Mammary epithelial cell (primary cell): ENCODE measurements at regions not wholly inside any gene's neighbourhood (a gene's known extent, or its start where the extent isn't known, plus 50 kb on each side); places are given as distances from the start of the nearest gene placed in this dataset.

ENCODE experiments used
- EZH2 ChIP-seq: IDR thresholded peaks from 2 replicates; pipeline ENCODE4 v1.6.1; 2012; ENCODE audit warnings: low read length, inconsistent platforms, borderline replicate concordance
- TF ChIP-seq, protein P1 (sequence below), 2 donors: IDR thresholded peaks in 1 of 2; conservative IDR thresholded peaks in 1 of 2; 2 replicates each; pipeline ENCODE4 v1.5.1; 2011 to 2012; ENCODE audit warnings: inconsistent platforms in 2 of 2, low read length in 2 of 2, mild to moderate bottlenecking in 2 of 2, control low read depth in 1 of 2, low read depth in 1 of 2; ENCODE audit not compliant: insufficient read depth in 1 of 2; ENCODE audit errors: extremely low read depth in 1 of 2

DNA sequence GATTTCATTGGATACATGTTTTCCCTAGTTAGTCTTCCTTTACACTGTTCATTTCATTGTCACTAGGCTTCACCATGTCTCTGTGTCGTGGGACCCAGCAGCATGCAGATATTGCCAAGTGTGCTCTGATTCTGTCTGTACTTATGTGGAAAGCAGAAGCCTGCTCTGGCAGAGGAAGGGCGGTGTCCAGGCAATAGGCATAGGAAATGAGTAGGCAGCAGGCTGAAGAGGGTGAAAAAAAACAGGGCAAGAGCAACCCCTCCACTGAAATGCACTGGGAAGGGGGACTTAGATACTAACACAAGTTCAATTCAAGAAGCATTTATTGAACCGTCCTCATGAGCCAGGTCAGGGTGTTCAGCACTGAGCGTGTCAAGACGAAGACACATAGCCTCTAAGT, 85.2 kb upstream of the VAV3 start:
- TF ChIP-seq, protein P1, sequence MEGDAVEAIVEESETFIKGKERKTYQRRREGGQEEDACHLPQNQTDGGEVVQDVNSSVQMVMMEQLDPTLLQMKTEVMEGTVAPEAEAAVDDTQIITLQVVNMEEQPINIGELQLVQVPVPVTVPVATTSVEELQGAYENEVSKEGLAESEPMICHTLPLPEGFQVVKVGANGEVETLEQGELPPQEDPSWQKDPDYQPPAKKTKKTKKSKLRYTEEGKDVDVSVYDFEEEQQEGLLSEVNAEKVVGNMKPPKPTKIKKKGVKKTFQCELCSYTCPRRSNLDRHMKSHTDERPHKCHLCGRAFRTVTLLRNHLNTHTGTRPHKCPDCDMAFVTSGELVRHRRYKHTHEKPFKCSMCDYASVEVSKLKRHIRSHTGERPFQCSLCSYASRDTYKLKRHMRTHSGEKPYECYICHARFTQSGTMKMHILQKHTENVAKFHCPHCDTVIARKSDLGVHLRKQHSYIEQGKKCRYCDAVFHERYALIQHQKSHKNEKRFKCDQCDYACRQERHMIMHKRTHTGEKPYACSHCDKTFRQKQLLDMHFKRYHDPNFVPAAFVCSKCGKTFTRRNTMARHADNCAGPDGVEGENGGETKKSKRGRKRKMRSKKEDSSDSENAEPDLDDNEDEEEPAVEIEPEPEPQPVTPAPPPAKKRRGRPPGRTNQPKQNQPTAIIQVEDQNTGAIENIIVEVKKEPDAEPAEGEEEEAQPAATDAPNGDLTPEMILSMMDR (conservative IDR thresholded peaks at IDR 0.05 in 1 of 2, IDR thresholded peaks at IDR 0.05 in 1 of 2; ENCODE audit: extremely low read depth in 1 of 2, insufficient read depth in 1 of 2, low read depth in 1 of 2, low read length in 2 of 2): no peak
- no peak for TF ChIP-seq EZH2
